ENCODE measurements at regions not wholly inside any gene's neighbourhood (a gene's known extent, or its start where the extent isn't known, plus 50 kb on each side); places are given as distances from the start of the nearest gene placed in this dataset.

DNA sequence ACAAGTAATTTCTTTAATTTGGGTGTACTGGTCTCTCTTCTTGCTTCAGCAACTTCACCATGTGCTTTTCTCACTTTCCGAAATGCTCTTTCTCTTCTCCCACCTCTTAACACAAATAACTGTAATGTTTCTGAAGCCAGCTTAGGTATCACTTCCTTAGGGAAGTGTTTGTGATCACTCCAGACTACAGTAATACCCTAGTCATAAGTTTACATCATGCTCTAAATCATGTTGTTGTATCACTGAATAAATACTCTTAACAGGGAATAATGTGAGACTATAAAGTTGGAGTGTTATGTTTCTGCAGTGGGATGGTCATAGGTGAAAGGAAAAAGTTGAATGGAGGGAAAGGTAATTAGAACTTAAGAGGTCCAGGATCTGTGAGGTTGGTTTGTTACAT lies 712.3 kb downstream of the C4orf33 start:
- TF ChIP-seq POLR2A (IDR thresholded peaks at IDR 0.05): no peak
- TF ChIP-seq, protein P1, sequence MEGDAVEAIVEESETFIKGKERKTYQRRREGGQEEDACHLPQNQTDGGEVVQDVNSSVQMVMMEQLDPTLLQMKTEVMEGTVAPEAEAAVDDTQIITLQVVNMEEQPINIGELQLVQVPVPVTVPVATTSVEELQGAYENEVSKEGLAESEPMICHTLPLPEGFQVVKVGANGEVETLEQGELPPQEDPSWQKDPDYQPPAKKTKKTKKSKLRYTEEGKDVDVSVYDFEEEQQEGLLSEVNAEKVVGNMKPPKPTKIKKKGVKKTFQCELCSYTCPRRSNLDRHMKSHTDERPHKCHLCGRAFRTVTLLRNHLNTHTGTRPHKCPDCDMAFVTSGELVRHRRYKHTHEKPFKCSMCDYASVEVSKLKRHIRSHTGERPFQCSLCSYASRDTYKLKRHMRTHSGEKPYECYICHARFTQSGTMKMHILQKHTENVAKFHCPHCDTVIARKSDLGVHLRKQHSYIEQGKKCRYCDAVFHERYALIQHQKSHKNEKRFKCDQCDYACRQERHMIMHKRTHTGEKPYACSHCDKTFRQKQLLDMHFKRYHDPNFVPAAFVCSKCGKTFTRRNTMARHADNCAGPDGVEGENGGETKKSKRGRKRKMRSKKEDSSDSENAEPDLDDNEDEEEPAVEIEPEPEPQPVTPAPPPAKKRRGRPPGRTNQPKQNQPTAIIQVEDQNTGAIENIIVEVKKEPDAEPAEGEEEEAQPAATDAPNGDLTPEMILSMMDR (IDR thresholded peaks at IDR 0.05): no peak

Measured in vagina (tissue), 2 donors.